Tibial artery (tissue), 4 donors: ENCODE measurements at regions not wholly inside any gene's neighbourhood (a gene's known extent, or its start where the extent isn't known, plus 50 kb on each side); places are given as distances from the start of the nearest gene placed in this dataset.

Experiments used
- DNase-seq, 2 donors: peaks; one replicate each; pipeline ENCODE4 v3.0.0-alpha.2; 2019
- H3K27ac ChIP-seq, 2 donors: fragments of 200-600 bp; sonication (generic) in 1 of 2; 1 replicate in 1 of 2; 2 replicates in 1 of 2; pipeline ENCODE4 v1.5.1; 2018 to 2019; ENCODE audit warnings: mild to moderate bottlenecking in 1 of 2
- H3K27me3 ChIP-seq, 2 donors: fragments of 200-600 bp; sonication (generic) in 1 of 2; one replicate each; pipeline versions ENCODE4 v1.5.1 to v1.6.0; 2016 to 2019
- H3K36me3 ChIP-seq, 3 donors: fragments of 200-600 bp; sonication (generic) in 2 of 3; one replicate each; pipeline ENCODE4 v1.5.1; 2016 to 2019; ENCODE audit warnings: mild to moderate bottlenecking in 2 of 3
- H3K4me1 ChIP-seq, 4 donors: fragments of 200-600 bp; sonication (generic) in 2 of 4; 1 replicate in 3 of 4; 2 replicates in 1 of 4; pipeline ENCODE4 v1.5.1; 2016 to 2019
- H3K4me3 ChIP-seq, 2 donors: fragments of 200-600 bp; sonication (generic) in 1 of 2; 1 replicate in 1 of 2; 2 replicates in 1 of 2; pipeline ENCODE4 v1.5.1; 2018 to 2019; ENCODE audit warnings: mild to moderate bottlenecking in 2 of 2
- H3K9me3 ChIP-seq, 3 donors: fragments of 200-600 bp; sonication (generic) in 1 of 3; one replicate each; pipeline ENCODE4 v1.5.1; 2016 to 2019
- intact Hi-C: fragments of 100-400 bp; cut with DNase I; formaldehyde crosslinking; loops from one replicate; pipeline ENCODE4 v1.15.0; 2023; ENCODE audit warnings: low total_unique reads
- TF ChIP-seq, protein P1 (sequence below), 2 experiments: fragments of 200-600 bp in 1 of 2; fragments of 450-650 bp in 1 of 2; IDR thresholded peaks; one replicate each; pipeline ENCODE4 v1.5.1; 2017 to 2019; ENCODE audit warnings: antibody characterized with exemption in 2 of 2, mild to moderate bottlenecking in 1 of 2, moderate library complexity in 1 of 2

DNA sequence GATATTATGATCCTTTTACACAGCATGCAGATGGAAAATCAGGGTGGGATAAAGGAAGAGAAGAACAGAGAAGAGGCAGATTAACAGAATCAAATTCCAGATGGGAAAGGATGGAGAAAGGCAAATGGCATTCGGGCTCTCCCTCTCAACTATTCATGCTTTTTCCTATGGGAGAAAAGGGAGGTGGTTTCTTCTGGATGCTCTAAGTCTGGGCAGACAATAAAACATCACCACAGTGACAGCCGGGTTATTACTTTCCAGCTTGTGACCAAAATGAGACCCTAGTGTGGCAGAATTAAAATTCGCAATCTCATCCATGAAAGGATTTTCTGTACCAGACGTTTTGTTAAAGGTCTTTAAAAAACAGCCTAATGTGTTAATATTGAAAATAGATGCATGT is 440.7 kb downstream of the RND3 start:
- intact Hi-C loops, result no loop called here
- TF ChIP-seq, protein P1, sequence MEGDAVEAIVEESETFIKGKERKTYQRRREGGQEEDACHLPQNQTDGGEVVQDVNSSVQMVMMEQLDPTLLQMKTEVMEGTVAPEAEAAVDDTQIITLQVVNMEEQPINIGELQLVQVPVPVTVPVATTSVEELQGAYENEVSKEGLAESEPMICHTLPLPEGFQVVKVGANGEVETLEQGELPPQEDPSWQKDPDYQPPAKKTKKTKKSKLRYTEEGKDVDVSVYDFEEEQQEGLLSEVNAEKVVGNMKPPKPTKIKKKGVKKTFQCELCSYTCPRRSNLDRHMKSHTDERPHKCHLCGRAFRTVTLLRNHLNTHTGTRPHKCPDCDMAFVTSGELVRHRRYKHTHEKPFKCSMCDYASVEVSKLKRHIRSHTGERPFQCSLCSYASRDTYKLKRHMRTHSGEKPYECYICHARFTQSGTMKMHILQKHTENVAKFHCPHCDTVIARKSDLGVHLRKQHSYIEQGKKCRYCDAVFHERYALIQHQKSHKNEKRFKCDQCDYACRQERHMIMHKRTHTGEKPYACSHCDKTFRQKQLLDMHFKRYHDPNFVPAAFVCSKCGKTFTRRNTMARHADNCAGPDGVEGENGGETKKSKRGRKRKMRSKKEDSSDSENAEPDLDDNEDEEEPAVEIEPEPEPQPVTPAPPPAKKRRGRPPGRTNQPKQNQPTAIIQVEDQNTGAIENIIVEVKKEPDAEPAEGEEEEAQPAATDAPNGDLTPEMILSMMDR (IDR thresholded peaks at IDR 0.05), result no peak
- DNase-seq, result no peak
- no peaks in the 10 kb centered on the region for H3K9me3 ChIP-seq
- H3K4me1 ChIP-seq, result no peaks in the 10 kb centered on the region
- no peaks in the 10 kb centered on the region for H3K27me3 ChIP-seq
- no peak overlapping the region for H3K27ac ChIP-seq
- no peaks in the 10 kb centered on the region for H3K36me3 ChIP-seq
- no peak overlapping the region for H3K4me3 ChIP-seq

DNA sequence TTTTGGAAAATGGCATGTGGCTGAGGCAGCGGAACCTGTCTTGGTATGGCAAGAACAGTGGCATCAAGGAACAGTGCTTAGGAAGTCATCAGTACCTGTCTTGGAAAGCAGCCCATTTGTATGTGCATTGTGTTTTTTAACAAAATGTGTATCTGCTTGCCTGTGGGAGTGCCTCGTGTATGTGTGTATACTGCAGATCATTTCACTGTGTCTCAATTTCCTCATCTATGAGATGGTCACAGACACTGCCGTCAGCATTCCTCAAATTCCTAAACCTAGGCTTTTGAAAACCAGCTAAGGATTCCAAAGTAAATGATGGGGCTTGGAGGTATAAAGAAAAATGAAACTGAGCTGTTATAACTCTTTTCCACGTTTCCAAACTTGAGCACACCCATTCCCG is 441.3 kb downstream of the RND3 start:
- no peaks in the 10 kb centered on the region for H3K36me3 ChIP-seq
- H3K27me3 ChIP-seq, result no peaks in the 10 kb centered on the region
- intact Hi-C loops, result no loop called here
- TF ChIP-seq, protein P1 (IDR thresholded peaks at IDR 0.05), result no peak
- no peaks in the 10 kb centered on the region for H3K9me3 ChIP-seq
- no peak overlapping the region for H3K4me3 ChIP-seq
- no peaks in the 10 kb centered on the region for H3K4me1 ChIP-seq
- no peak for DNase-seq
- no peak overlapping the region for H3K27ac ChIP-seq

DNA sequence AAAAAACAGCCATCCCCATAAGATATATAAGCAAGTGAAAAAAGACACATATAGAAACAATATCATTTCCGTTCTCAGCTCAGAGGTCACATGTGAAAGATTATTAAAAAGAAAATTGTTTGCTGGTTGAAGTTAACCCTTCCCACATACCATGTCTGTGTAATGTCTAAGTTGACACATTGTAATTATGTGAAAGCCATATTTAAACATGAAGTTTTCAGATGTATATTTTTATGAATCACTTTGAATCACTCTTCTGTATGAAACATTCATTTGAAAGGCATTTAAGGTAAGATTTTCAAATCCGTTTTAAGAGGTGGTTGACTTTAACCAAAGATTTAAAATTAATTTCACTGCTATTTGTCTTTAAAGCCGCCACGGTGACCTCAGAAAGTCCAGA is 441.9 kb downstream of the RND3 start:
- Histone ChIP-seq H3K36me3 (no peaks in the 10 kb centered on the region), H3K27ac (no peak overlapping the region), H3K9me3 (no peaks in the 10 kb centered on the region), H3K27me3 (no peaks in the 10 kb centered on the region), H3K4me1 (no peaks in the 10 kb centered on the region), H3K4me3 (no peak overlapping the region)
- no peak for DNase-seq
- intact Hi-C loops, result no loop called here
- TF ChIP-seq, protein P1 (IDR thresholded peaks at IDR 0.05), result no peak

DNA sequence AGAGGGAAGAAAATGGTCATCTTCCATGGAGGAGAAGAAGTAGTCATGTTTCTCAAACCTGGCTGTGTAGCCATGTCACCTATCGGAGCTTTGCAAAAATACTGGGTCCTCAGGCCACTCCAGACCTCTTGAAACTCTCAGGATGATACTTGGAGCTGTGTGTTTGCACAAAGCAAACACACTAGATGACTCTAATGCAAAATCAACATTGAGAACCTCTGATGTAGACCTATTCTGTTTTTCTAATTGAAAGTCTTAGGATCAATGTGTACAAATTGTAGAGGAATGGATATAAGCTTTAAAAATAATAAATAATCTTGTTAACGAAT is 444.3 kb downstream of the RND3 start:
- H3K4me3 ChIP-seq, result no peak overlapping the region
- H3K9me3 ChIP-seq, result no peaks in the 10 kb centered on the region
- no peak for DNase-seq
- H3K27me3 ChIP-seq, result no peaks in the 10 kb centered on the region
- intact Hi-C loops, result no loop called here
- TF ChIP-seq, protein P1 (IDR thresholded peaks at IDR 0.05), result no peak
- H3K36me3 ChIP-seq, result no peaks in the 10 kb centered on the region
- H3K4me1 ChIP-seq, result no peaks in the 10 kb centered on the region
- H3K27ac ChIP-seq, result no peak overlapping the region

DNA sequence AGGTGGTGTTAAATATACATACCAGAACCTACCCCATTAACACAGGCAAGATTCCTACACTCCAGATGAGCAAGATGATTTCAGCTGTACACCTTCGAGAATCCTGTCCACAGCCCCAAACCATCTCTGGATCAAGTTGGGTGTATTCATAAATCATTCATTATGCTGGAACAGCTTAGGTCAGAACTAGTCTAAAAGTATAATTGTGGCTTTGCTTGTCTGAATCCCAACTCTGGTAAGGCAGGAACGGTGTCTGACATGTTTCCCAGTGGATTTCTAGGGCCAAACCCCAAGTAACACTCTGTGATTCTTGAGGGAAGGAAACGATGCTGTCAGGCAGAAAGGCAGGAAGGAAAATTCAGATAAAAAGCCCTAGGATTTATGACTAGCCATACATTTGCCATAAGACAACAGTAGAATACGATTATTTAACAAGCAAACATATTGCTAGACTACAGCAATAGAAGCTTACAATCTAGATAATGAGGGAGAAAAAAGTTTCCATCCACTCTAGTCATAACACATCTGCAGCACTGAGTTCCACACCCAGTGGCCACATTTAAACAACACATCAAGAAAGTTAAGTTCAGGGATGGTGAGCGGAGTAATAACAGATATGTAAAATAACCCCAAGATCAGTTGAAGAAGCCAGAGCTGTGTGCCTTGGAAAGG is 444.8 kb downstream of the RND3 start:
- TF ChIP-seq, protein P1 (IDR thresholded peaks at IDR 0.05), result no peak
- Histone ChIP-seq H3K4me1 (no peaks in the 10 kb centered on the region), H3K27ac (no peak overlapping the region), H3K4me3 (no peak overlapping the region), H3K27me3 (no peaks in the 10 kb centered on the region), H3K9me3 (no peaks in the 10 kb centered on the region), H3K36me3 (no peaks in the 10 kb centered on the region)
- DNase-seq, result no peak
- intact Hi-C loops, result no loop called here
